Upper lobe of left lung (tissue), 6 donors: ENCODE measurements at regions not wholly inside any gene's neighbourhood (a gene's known extent, or its start where the extent isn't known, plus 50 kb on each side); places are given as distances from the start of the nearest gene placed in this dataset.

Experiments
- ATAC-seq, 2 donors: fragments of 200-7000 bp; cut with Tn5 transposase; one replicate each; pipeline ENCODE4 v1.9.1; 2022; ENCODE audit warnings: mild to moderate bottlenecking in 2 of 2, moderate library complexity in 2 of 2; ENCODE audit not compliant: low FRiP score in 2 of 2
- DNase-seq, 2 donors: peaks; one replicate each; pipeline ENCODE4 v3.0.0-alpha.2; 2019 to 2020
- H3K27ac ChIP-seq, 4 donors: fragments of 200-600 bp; sonication (generic); one replicate each; pipeline ENCODE4 v1.5.1; 2016 to 2019
- H3K27me3 ChIP-seq, 4 donors: fragments of 200-600 bp; sonication (generic); one replicate each; pipeline ENCODE4 v1.5.1; 2017 to 2019
- H3K36me3 ChIP-seq, 4 donors: fragments of 200-600 bp; sonication (generic); one replicate each; pipeline ENCODE4 v1.5.1; 2016 to 2019
- H3K4me1 ChIP-seq, 4 donors: fragments of 200-600 bp; sonication (generic); one replicate each; pipeline ENCODE4 v1.5.1; 2018 to 2019
- H3K4me3 ChIP-seq, 4 donors: fragments of 200-600 bp; sonication (generic); one replicate each; pipeline ENCODE4 v1.5.1; 2017 to 2019; ENCODE audit warnings: mild to moderate bottlenecking in 2 of 4, moderate library complexity in 1 of 4
- H3K9me3 ChIP-seq, 4 donors: fragments of 200-600 bp; sonication (generic); one replicate each; pipeline ENCODE4 v1.5.1; 2018 to 2019
- CTCF ChIP-seq, 6 experiments: fragments of 450-650 bp in 4 of 6; fragments of 200-600 bp in 2 of 6; sonication (generic) in 2 of 6; IDR thresholded peaks; one replicate each; pipeline ENCODE4 v1.5.1; 2016 to 2019; ENCODE audit warnings: antibody characterized with exemption in 6 of 6
- EP300 ChIP-seq, 4 donors: sonication (generic); formaldehyde crosslinking; IDR thresholded peaks; one replicate each; pipeline ENCODE4 v1.5.1; 2017; ENCODE audit warnings: antibody characterized with exemption in 4 of 4, control low read depth in 2 of 4
- POLR2A ChIP-seq, 4 donors: fragments of 450-650 bp; IDR thresholded peaks; one replicate each; pipeline ENCODE4 v1.5.1; 2016 to 2017; ENCODE audit warnings: antibody characterized with exemption in 4 of 4, mild to moderate bottlenecking in 2 of 4
- POLR2AphosphoS5 ChIP-seq, 2 donors: sonication (generic); formaldehyde crosslinking; IDR thresholded peaks; one replicate each; pipeline ENCODE4 v1.5.1; 2017; ENCODE audit warnings: antibody characterized with exemption in 2 of 2
- WGBS, 2 donors: methylation state at CpG; one replicate each; pipeline ENCODE4 v1.1.5; 2017 to 2018; 5-methylcytosine and 5-hydroxymethylcytosine counted together
- donor health status: DM: no; HTN: no; CAD: no; lungs with moderate emphysema.
- donor health status: DM: no; HTN: yes; CAD: no; lungs with severe emphysema.

- H3K27ac ChIP-seq, result no peak overlapping the region
- DNase-seq (no peak), ATAC-seq (peak in 1 of 2 donors; percentile 36)
- TF ChIP-seq POLR2A (IDR thresholded peaks at IDR 0.05) (no peak), EP300 (IDR thresholded peaks at IDR 0.05) (no peak), CTCF (IDR thresholded peaks at IDR 0.05) (no peak), POLR2AphosphoS5 (IDR thresholded peaks at IDR 0.05) (no peak)
- no peaks in the 10 kb centered on the region for H3K9me3 ChIP-seq
- peaks cover 0 to 11% (median 0%) of the 10 kb centered on the region in 4 donors for H3K4me1 ChIP-seq
- H3K4me3 ChIP-seq, result no peak overlapping the region
- no peaks in the 10 kb centered on the region for H3K27me3 ChIP-seq
- 77 to 84% methylated on average over 5 of the region's 5 CpGs for WGBS, 2 donors
- H3K36me3 ChIP-seq, result no peaks in the 10 kb centered on the region
These were observed 784.8 kb upstream of the ID2 start for GRCh38 chr2:7896940-7897487.

- no peak for ATAC-seq
- no peak for TF ChIP-seq EP300 (IDR thresholded peaks at IDR 0.05)
- TF ChIP-seq CTCF (IDR thresholded peaks at IDR 0.05), result no peak
- TF ChIP-seq POLR2A (IDR thresholded peaks at IDR 0.05), result no peak
- TF ChIP-seq POLR2AphosphoS5 (IDR thresholded peaks at IDR 0.05), result no peak
These were observed 782.6 kb upstream of the ID2 start for GRCh38 chr2:7899241-7899640.

GRCh38 chr2:7899923-7900322 is 781.9 kb upstream of the ID2 start:
- no peaks in the 10 kb centered on the region for H3K36me3 ChIP-seq
- H3K9me3 ChIP-seq, result no peaks in the 10 kb centered on the region
- 30 to 40% methylated on average over 1 of the region's 1 CpG for WGBS, 2 donors
- H3K27me3 ChIP-seq, result no peaks in the 10 kb centered on the region
- H3K4me3 ChIP-seq, result no peak overlapping the region
- H3K4me1 ChIP-seq, result peaks cover 0 to 11% (median 0%) of the 10 kb centered on the region in 4 donors
- no peak for DNase-seq
- H3K27ac ChIP-seq, result no peak overlapping the region
- ATAC-seq, result no peak
- TF ChIP-seq POLR2AphosphoS5 (IDR thresholded peaks at IDR 0.05) (no peak), POLR2A (IDR thresholded peaks at IDR 0.05) (no peak), EP300 (IDR thresholded peaks at IDR 0.05) (no peak), CTCF (IDR thresholded peaks at IDR 0.05) (no peak)

More at GRCh38 chr2:7899241-7899640, 782.6 kb upstream of the ID2 start:
- Histone ChIP-seq H3K27me3 (no peaks in the 10 kb centered on the region), H3K27ac (no peak overlapping the region), H3K4me3 (no peak overlapping the region), H3K9me3 (no peaks in the 10 kb centered on the region), H3K36me3 (no peaks in the 10 kb centered on the region), H3K4me1 (peaks cover 0 to 11% (median 0%) of the 10 kb centered on the region in 4 donors)
- DNase-seq, result no peak
- 45 to 56% methylated on average over 5 of the region's 5 CpGs for WGBS, 2 donors

GRCh38 chr2:7900593-7900992 is 781.3 kb upstream of the ID2 start:
- no peak for DNase-seq
- H3K27me3 ChIP-seq, result no peaks in the 10 kb centered on the region
- no peaks in the 10 kb centered on the region for H3K36me3 ChIP-seq
- peaks cover 0 to 11% (median 0%) of the 10 kb centered on the region in 4 donors for H3K4me1 ChIP-seq
- WGBS, 2 donors, result 75 to 85% methylated on average over 5 of the region's 5 CpGs
- no peak overlapping the region for H3K27ac ChIP-seq
- no peaks in the 10 kb centered on the region for H3K9me3 ChIP-seq
- TF ChIP-seq CTCF (IDR thresholded peaks at IDR 0.05) (no peak), EP300 (IDR thresholded peaks at IDR 0.05) (no peak), POLR2A (IDR thresholded peaks at IDR 0.05) (no peak), POLR2AphosphoS5 (IDR thresholded peaks at IDR 0.05) (no peak)
- no peak overlapping the region for H3K4me3 ChIP-seq
- no peak for ATAC-seq

GRCh38 chr2:7902251-7902765 is 779.5 kb upstream of the ID2 start:
- Histone ChIP-seq H3K9me3 (no peaks in the 10 kb centered on the region), H3K27ac (no peak overlapping the region), H3K36me3 (no peaks in the 10 kb centered on the region), H3K4me1 (peaks cover 0 to 11% (median 0%) of the 10 kb centered on the region in 4 donors), H3K27me3 (no peaks in the 10 kb centered on the region), H3K4me3 (no peak overlapping the region)
- WGBS, 2 donors, result 61 to 65% methylated on average over 5 of the region's 5 CpGs
- ATAC-seq, result no peak
- no peak for DNase-seq
- TF ChIP-seq EP300 (IDR thresholded peaks at IDR 0.05) (no peak), CTCF (IDR thresholded peaks at IDR 0.05) (no peak), POLR2AphosphoS5 (IDR thresholded peaks at IDR 0.05) (no peak), POLR2A (IDR thresholded peaks at IDR 0.05) (no peak)
